ENCODE measurements at regions not wholly inside any gene's neighbourhood (a gene's known extent, or its start where the extent isn't known, plus 50 kb on each side); places are given as distances from the start of the nearest gene placed in this dataset.
A peak's percentile ranks its signal among the peaks of the same experiment; 100 is the strongest.

- Histone ChIP-seq H3K36me3 (ENCODE audit: control insufficient read depth, low read depth, low read length) (no peaks in the 10 kb centered on the region), H3K9ac (ENCODE audit: low read length) (no peak overlapping the region), H3K27ac (ENCODE audit: low read length) (no peak overlapping the region), H3K9me3 (ENCODE audit: control insufficient read depth, low read depth, low read length) (no peaks in the 10 kb centered on the region), H3K4me1 (ENCODE audit: control insufficient read depth, low read depth, low read length) (no peaks in the 10 kb centered on the region), H3K4me3 (ENCODE audit: low read length) (no peak overlapping the region), H3K27me3 (ENCODE audit: control insufficient read depth, insufficient read depth, low read length) (no peaks in the 10 kb centered on the region)
These were observed 106.4 kb upstream of the DPYD start for GRCh38 chr1:98027103-98027705.

GRCh38 chr1:98025858-98026257, 105.0 kb upstream of the DPYD start:
- Histone ChIP-seq H3K9ac (ENCODE audit: low read length) (no peak overlapping the region), H3K36me3 (ENCODE audit: control insufficient read depth, low read depth, low read length) (no peaks in the 10 kb centered on the region), H3K4me1 (ENCODE audit: control insufficient read depth, low read depth, low read length) (no peaks in the 10 kb centered on the region), H3K9me3 (ENCODE audit: control insufficient read depth, low read depth, low read length) (no peaks in the 10 kb centered on the region), H3K4me3 (ENCODE audit: low read length) (no peak overlapping the region), H3K27me3 (ENCODE audit: control insufficient read depth, insufficient read depth, low read length) (no peaks in the 10 kb centered on the region), H3K27ac (ENCODE audit: low read length) (no peak overlapping the region)

DNA sequence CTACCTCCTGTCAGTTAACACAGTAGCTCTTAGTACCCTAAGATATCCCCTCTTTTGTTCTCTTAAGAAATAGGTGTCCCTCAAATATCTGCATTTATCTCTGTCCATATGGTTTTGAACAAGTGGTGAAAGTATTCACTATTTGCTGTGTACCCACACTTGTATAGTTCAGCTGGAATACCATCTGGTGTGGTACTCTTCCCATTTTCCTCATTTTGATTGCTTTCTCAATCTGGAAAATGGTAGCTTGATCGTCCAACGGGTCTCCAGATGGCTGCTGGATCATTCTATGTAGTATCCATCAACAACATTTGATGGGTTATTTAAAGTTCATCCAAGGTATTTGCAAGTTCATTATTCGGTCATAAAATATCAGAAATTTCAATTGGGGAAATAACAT, 100.3 kb upstream of the DPYD start:
- Histone ChIP-seq H3K9ac (ENCODE audit: low read length) (no peak overlapping the region), H3K4me1 (ENCODE audit: control insufficient read depth, low read depth, low read length) (no peaks in the 10 kb centered on the region), H3K9me3 (ENCODE audit: control insufficient read depth, low read depth, low read length) (no peaks in the 10 kb centered on the region), H3K27me3 (ENCODE audit: control insufficient read depth, insufficient read depth, low read length) (no peaks in the 10 kb centered on the region), H3K4me3 (ENCODE audit: low read length) (no peak overlapping the region), H3K36me3 (ENCODE audit: control insufficient read depth, low read depth, low read length) (no peaks in the 10 kb centered on the region), H3K27ac (ENCODE audit: low read length) (no peak overlapping the region)

DNA sequence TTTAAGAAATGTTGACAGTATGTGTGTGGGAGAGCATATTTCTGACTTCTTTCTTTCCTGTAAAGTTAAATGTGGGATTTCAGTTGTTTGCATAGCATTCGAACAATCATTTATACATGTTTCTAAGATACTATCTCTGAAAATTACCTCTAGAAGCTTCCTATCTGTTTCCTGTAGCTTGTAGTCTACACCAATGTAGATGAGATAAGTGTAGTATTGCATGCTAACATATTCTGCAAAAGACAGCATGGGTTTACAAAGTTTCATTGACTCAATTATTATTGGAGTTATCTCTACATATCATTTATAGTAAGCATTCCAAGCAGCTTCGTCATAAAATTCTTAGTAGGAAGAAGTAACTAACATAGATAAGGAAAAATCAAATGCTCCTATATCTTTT, 98.9 kb upstream of the DPYD start:
- no peaks in the 10 kb centered on the region for H3K27me3 ChIP-seq (ENCODE audit: control insufficient read depth, insufficient read depth, low read length)
- no peak overlapping the region for H3K4me3 ChIP-seq (ENCODE audit: low read length)
- no peak overlapping the region for H3K27ac ChIP-seq (ENCODE audit: low read length)
- no peaks in the 10 kb centered on the region for H3K36me3 ChIP-seq (ENCODE audit: control insufficient read depth, low read depth, low read length)
- H3K9ac ChIP-seq (ENCODE audit: low read length): no peak overlapping the region
- H3K4me1 ChIP-seq (ENCODE audit: control insufficient read depth, low read depth, low read length): no peaks in the 10 kb centered on the region
- H3K9me3 ChIP-seq (ENCODE audit: control insufficient read depth, low read depth, low read length): no peaks in the 10 kb centered on the region

DNA sequence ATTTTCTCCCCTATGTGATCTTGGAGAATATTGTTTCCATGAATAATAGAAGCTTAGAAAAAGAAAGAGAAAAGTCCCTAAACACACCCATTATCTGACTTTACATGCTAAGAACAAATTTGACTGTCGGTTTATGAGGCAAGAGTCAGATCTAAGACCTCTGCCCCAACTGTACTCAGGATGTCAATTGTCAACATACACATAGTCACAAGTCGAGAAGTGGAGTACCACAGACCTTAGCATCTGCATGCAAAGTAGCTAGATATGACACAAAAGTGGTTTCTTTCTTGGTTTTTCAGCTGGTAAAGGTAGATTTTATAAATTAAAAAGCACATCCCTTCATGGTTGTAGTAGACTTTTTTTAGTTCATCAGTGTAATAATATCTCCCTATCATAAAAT, 97.2 kb upstream of the DPYD start:
- H3K9ac ChIP-seq (ENCODE audit: low read length): no peak overlapping the region
- no peaks in the 10 kb centered on the region for H3K27me3 ChIP-seq (ENCODE audit: control insufficient read depth, insufficient read depth, low read length)
- H3K4me3 ChIP-seq (ENCODE audit: low read length): no peak overlapping the region

DNA sequence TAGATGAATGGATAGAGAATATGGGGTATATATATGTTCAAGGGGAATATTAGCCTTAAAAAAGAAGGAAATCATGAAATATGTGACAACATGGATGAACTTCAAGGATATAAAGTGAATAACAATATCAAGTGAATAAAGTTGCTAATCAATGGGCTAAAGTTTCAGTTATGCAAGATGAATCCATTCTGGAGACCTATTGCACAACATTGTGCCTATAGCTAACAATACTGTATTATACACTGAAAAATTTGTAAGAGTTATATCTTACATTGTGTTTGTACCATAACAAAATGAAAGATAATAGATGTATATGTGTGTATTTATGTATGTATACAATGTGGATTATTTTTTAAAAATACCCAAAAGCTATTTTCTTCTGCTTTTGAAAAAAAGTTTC, 96.3 kb upstream of the DPYD start:
- no peaks in the 10 kb centered on the region for H3K9me3 ChIP-seq (ENCODE audit: control insufficient read depth, low read depth, low read length)

More for the DNA sequence above, 97.2 kb upstream of the DPYD start:
- Histone ChIP-seq H3K27ac (ENCODE audit: low read length) (no peak overlapping the region), H3K36me3 (ENCODE audit: control insufficient read depth, low read depth, low read length) (no peaks in the 10 kb centered on the region), H3K4me1 (ENCODE audit: control insufficient read depth, low read depth, low read length) (no peaks in the 10 kb centered on the region), H3K9me3 (ENCODE audit: control insufficient read depth, low read depth, low read length) (no peaks in the 10 kb centered on the region)

GRCh38 chr1:98008373-98008772, 87.5 kb upstream of the DPYD start:
- H3K27ac ChIP-seq (ENCODE audit: low read length): no peak overlapping the region
- H3K9me3 ChIP-seq (ENCODE audit: control insufficient read depth, low read depth, low read length): no peaks in the 10 kb centered on the region
- H3K4me1 ChIP-seq (ENCODE audit: control insufficient read depth, low read depth, low read length): no peaks in the 10 kb centered on the region
- H3K36me3 ChIP-seq (ENCODE audit: control insufficient read depth, low read depth, low read length): no peaks in the 10 kb centered on the region
- no peaks in the 10 kb centered on the region for H3K27me3 ChIP-seq (ENCODE audit: control insufficient read depth, insufficient read depth, low read length)
- H3K9ac ChIP-seq (ENCODE audit: low read length): no peak overlapping the region
- no peak overlapping the region for H3K4me3 ChIP-seq (ENCODE audit: low read length)

More for the DNA sequence above, 96.3 kb upstream of the DPYD start:
- no peaks in the 10 kb centered on the region for H3K27me3 ChIP-seq (ENCODE audit: control insufficient read depth, insufficient read depth, low read length)
- H3K27ac ChIP-seq (ENCODE audit: low read length): no peak overlapping the region
- no peaks in the 10 kb centered on the region for H3K36me3 ChIP-seq (ENCODE audit: control insufficient read depth, low read depth, low read length)
- H3K4me3 ChIP-seq (ENCODE audit: low read length): no peak overlapping the region
- no peak overlapping the region for H3K9ac ChIP-seq (ENCODE audit: low read length)
- no peaks in the 10 kb centered on the region for H3K4me1 ChIP-seq (ENCODE audit: control insufficient read depth, low read depth, low read length)

DNA sequence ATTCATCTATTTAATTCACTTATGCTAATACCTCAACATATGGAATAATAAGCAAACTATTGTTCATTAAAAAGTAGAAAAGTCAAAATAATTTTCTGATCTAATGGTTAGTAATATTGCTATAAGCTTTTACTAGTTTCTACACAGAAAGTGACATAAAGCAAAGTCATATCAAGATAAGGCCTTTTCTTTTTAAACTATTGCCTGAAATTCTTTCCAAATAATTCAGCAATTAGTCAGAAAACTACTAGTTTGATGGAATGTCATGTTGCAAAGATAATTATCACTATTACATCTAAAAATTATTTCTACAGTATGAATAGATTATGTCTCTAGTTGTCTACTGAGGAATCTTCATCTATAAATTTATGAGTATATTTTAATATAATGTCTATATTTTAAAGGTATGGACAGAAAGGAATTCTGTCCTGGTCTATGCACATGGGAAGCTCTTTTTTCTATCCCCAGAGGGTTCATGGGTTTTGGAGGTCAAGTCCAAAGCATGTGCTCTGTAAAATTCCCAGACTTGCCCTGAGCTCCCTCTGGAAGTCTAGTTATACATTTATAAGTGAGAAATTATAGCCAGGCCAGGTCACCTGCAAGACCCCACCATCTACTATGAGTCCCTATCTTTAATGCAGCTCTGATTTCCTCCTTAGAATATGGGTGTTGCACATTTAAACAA, 84.6 kb upstream of the DPYD start:
- Histone ChIP-seq H3K27me3 (ENCODE audit: control insufficient read depth, insufficient read depth, low read length) (no peaks in the 10 kb centered on the region), H3K4me3 (ENCODE audit: low read length) (no peak overlapping the region), H3K27ac (ENCODE audit: low read length) (no peak overlapping the region), H3K4me1 (ENCODE audit: control insufficient read depth, low read depth, low read length) (peaks cover 12% of the 10 kb centered on the region), H3K9me3 (ENCODE audit: control insufficient read depth, low read depth, low read length) (no peaks in the 10 kb centered on the region), H3K36me3 (ENCODE audit: control insufficient read depth, low read depth, low read length) (no peaks in the 10 kb centered on the region), H3K9ac (ENCODE audit: low read length) (no peak overlapping the region)

- no peaks in the 10 kb centered on the region for H3K36me3 ChIP-seq (ENCODE audit: control insufficient read depth, low read depth, low read length)
- no peaks in the 10 kb centered on the region for H3K9me3 ChIP-seq (ENCODE audit: control insufficient read depth, low read depth, low read length)
- H3K27ac ChIP-seq (ENCODE audit: low read length): no peak overlapping the region
- H3K4me1 ChIP-seq (ENCODE audit: control insufficient read depth, low read depth, low read length): peaks cover 12% of the 10 kb centered on the region
- no peak overlapping the region for H3K9ac ChIP-seq (ENCODE audit: low read length)
- H3K4me3 ChIP-seq (ENCODE audit: low read length): no peak overlapping the region
- no peaks in the 10 kb centered on the region for H3K27me3 ChIP-seq (ENCODE audit: control insufficient read depth, insufficient read depth, low read length)
These were observed 82.6 kb upstream of the DPYD start for GRCh38 chr1:98003442-98003841.

DNA sequence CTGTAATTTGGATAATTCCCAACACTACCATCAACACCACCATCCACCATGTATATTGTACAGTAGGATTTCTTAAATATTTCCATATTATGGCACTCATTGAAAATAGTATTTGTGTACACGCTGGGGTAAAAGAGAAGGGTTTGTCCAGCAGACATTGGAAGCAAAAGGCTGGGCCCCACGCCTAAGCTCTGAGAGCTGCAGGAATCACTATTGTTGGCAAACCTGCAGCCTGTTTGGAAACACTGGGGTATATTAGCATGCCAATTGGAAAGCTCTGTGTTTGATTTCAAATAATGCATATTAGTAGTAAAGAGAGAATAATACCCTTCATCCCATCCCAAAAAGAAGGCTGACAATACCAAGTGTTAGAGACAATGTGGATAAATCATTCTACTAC, 81.5 kb upstream of the DPYD start:
- Histone ChIP-seq H3K27ac (ENCODE audit: low read length) (no peak overlapping the region), H3K36me3 (ENCODE audit: control insufficient read depth, low read depth, low read length) (no peaks in the 10 kb centered on the region), H3K9me3 (ENCODE audit: control insufficient read depth, low read depth, low read length) (no peaks in the 10 kb centered on the region), H3K4me1 (ENCODE audit: control insufficient read depth, low read depth, low read length) (peaks cover 12% of the 10 kb centered on the region), H3K4me3 (ENCODE audit: low read length) (no peak overlapping the region), H3K9ac (ENCODE audit: low read length) (peak overlapping the region; percentile 17), H3K27me3 (ENCODE audit: control insufficient read depth, insufficient read depth, low read length) (no peaks in the 10 kb centered on the region)

- Histone ChIP-seq H3K9ac (ENCODE audit: low read length) (peak overlapping the region; percentile 17), H3K27me3 (ENCODE audit: control insufficient read depth, insufficient read depth, low read length) (no peaks in the 10 kb centered on the region), H3K36me3 (ENCODE audit: control insufficient read depth, low read depth, low read length) (no peaks in the 10 kb centered on the region), H3K4me3 (ENCODE audit: low read length) (no peak overlapping the region), H3K4me1 (ENCODE audit: control insufficient read depth, low read depth, low read length) (peaks cover 12% of the 10 kb centered on the region), H3K27ac (ENCODE audit: low read length) (no peak overlapping the region), H3K9me3 (ENCODE audit: control insufficient read depth, low read depth, low read length) (no peaks in the 10 kb centered on the region)
These were observed 80.9 kb upstream of the DPYD start for GRCh38 chr1:98001764-98002163.

GRCh38 chr1:97999320-97999719, 78.5 kb upstream of the DPYD start:
- H3K4me3 ChIP-seq (ENCODE audit: low read length): no peak overlapping the region
- H3K9ac ChIP-seq (ENCODE audit: low read length): no peak overlapping the region
- peaks cover 12% of the 10 kb centered on the region for H3K4me1 ChIP-seq (ENCODE audit: control insufficient read depth, low read depth, low read length)
- no peak overlapping the region for H3K27ac ChIP-seq (ENCODE audit: low read length)
- no peaks in the 10 kb centered on the region for H3K27me3 ChIP-seq (ENCODE audit: control insufficient read depth, insufficient read depth, low read length)
- H3K36me3 ChIP-seq (ENCODE audit: control insufficient read depth, low read depth, low read length): no peaks in the 10 kb centered on the region
- H3K9me3 ChIP-seq (ENCODE audit: control insufficient read depth, low read depth, low read length): no peaks in the 10 kb centered on the region
